ENCODE measurements at regions not wholly inside any gene's neighbourhood (a gene's known extent, or its start where the extent isn't known, plus 50 kb on each side); places are given as distances from the start of the nearest gene placed in this dataset.

- Histone ChIP-seq H3K27me3 (ENCODE audit: control insufficient read depth, low read length) (no peaks in the 10 kb centered on the region), H3K4me2 (ENCODE audit: low read length) (no peak overlapping the region), H3K4me1 (ENCODE audit: control insufficient read depth, low read length) (no peaks in the 10 kb centered on the region), H4K20me1 (ENCODE audit: control insufficient read depth, insufficient read depth, low read depth, low read length) (no peaks in the 10 kb centered on the region), H3K36me3 (ENCODE audit: control insufficient read depth, low read length) (no peaks in the 10 kb centered on the region), H3K9me2 (replicated peaks; ENCODE audit: control insufficient read depth, low read length) (no peaks in the 10 kb centered on the region), H3K4me3 (ENCODE audit: low read length) (no peak overlapping the region), H3K27ac (ENCODE audit: low read depth, low read length) (no peak overlapping the region), H3K9me3 (ENCODE audit: control insufficient read depth, insufficient read depth, low read length) (no peaks in the 10 kb centered on the region), H3K79me2 (ENCODE audit: control insufficient read depth, low read length) (no peaks in the 10 kb centered on the region), H3F3A (ENCODE audit: control insufficient read depth, insufficient read depth) (no peaks in the 10 kb centered on the region)
- no peak for TF ChIP-seq CTCF (IDR thresholded peaks at IDR 0.05; ENCODE audit: low read depth, low read length, poor library complexity, severe bottlenecking)
- TF ChIP-seq EZH2phosphoT487 (IDR thresholded peaks at IDR 0.05; ENCODE audit: borderline replicate concordance, low read length): no peak
Observed at GRCh38 chr11:116110802-116111201, 606.6 kb upstream of the CADM1 start.

- TF ChIP-seq CTCF (IDR thresholded peaks at IDR 0.05; ENCODE audit: low read depth, low read length, poor library complexity, severe bottlenecking) (no peak), EZH2phosphoT487 (IDR thresholded peaks at IDR 0.05; ENCODE audit: borderline replicate concordance, low read length) (no peak)
- Histone ChIP-seq H3K27me3 (ENCODE audit: control insufficient read depth, low read length) (no peaks in the 10 kb centered on the region), H3F3A (ENCODE audit: control insufficient read depth, insufficient read depth) (no peaks in the 10 kb centered on the region)
Observed at GRCh38 chr11:116110356-116110755, 606.1 kb upstream of the CADM1 start.

DNA sequence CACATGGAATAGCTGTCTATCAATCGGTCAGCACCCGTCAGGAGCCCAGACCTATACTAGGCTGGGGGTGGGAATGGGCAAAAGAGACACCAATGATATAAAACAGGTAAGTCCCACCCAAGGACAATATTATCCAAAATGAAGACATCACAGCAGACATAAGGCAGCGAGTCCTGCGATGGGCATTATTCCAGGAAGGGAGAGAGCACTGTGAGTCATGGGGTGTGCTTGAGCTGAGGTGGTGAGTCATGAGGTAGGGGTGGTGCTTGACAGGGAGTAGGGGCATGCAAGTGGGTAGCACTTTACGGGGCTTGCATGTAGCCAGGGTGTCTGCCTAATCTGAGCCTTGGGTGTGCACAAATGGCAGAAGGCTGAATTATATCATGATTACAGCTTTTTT lies 605.0 kb upstream of the CADM1 start:
- H3K9me3 ChIP-seq (ENCODE audit: control insufficient read depth, insufficient read depth, low read length): no peaks in the 10 kb centered on the region
- H3K4me2 ChIP-seq (ENCODE audit: low read length): no peak overlapping the region
- H3K9me2 ChIP-seq (replicated peaks; ENCODE audit: control insufficient read depth, low read length): no peaks in the 10 kb centered on the region
- no peak overlapping the region for H3K27ac ChIP-seq (ENCODE audit: low read depth, low read length)
- H3K79me2 ChIP-seq (ENCODE audit: control insufficient read depth, low read length): no peaks in the 10 kb centered on the region
- no peak overlapping the region for H3K4me3 ChIP-seq (ENCODE audit: low read length)
- no peaks in the 10 kb centered on the region for H3F3A ChIP-seq (ENCODE audit: control insufficient read depth, insufficient read depth)
- TF ChIP-seq CTCF (IDR thresholded peaks at IDR 0.05; ENCODE audit: low read depth, low read length, poor library complexity, severe bottlenecking) (no peak), EZH2phosphoT487 (IDR thresholded peaks at IDR 0.05; ENCODE audit: borderline replicate concordance, low read length) (no peak)
- no peaks in the 10 kb centered on the region for H3K4me1 ChIP-seq (ENCODE audit: control insufficient read depth, low read length)
- H4K20me1 ChIP-seq (ENCODE audit: control insufficient read depth, insufficient read depth, low read depth, low read length): no peaks in the 10 kb centered on the region
- H3K27me3 ChIP-seq (ENCODE audit: control insufficient read depth, low read length): no peaks in the 10 kb centered on the region
- H3K36me3 ChIP-seq (ENCODE audit: control insufficient read depth, low read length): no peaks in the 10 kb centered on the region

More at GRCh38 chr11:116110356-116110755, 606.1 kb upstream of the CADM1 start:
- Histone ChIP-seq H3K9me3 (ENCODE audit: control insufficient read depth, insufficient read depth, low read length) (no peaks in the 10 kb centered on the region), H3K27ac (ENCODE audit: low read depth, low read length) (no peak overlapping the region), H3K4me1 (ENCODE audit: control insufficient read depth, low read length) (no peaks in the 10 kb centered on the region), H3K79me2 (ENCODE audit: control insufficient read depth, low read length) (no peaks in the 10 kb centered on the region), H3K4me2 (ENCODE audit: low read length) (no peak overlapping the region), H4K20me1 (ENCODE audit: control insufficient read depth, insufficient read depth, low read depth, low read length) (no peaks in the 10 kb centered on the region), H3K9me2 (replicated peaks; ENCODE audit: control insufficient read depth, low read length) (no peaks in the 10 kb centered on the region), H3K36me3 (ENCODE audit: control insufficient read depth, low read length) (no peaks in the 10 kb centered on the region), H3K4me3 (ENCODE audit: low read length) (no peak overlapping the region)

DNA sequence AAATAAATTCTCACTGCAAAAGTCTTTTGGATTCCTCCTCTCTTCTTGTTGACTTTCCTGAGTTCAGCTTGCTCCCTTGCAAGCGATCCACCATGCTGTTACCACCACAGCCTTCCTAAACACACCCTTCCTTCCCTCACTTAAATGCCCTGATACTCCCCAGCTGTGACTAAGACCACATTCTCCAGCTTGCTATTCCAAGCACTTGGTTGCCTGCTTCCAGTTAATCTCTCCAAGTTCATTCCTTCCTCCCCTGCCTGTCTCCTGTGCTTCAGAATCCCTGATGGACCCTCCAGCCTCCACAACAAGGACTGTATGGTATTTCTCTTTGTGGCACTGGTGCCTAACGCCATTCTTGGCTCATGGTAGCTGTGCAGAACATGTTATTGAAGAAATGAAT lies 603.9 kb upstream of the CADM1 start:
- TF ChIP-seq CTCF (IDR thresholded peaks at IDR 0.05; ENCODE audit: low read depth, low read length, poor library complexity, severe bottlenecking) (no peak), EZH2phosphoT487 (IDR thresholded peaks at IDR 0.05; ENCODE audit: borderline replicate concordance, low read length) (no peak)
- Histone ChIP-seq H3K4me2 (ENCODE audit: low read length) (no peak overlapping the region), H4K20me1 (ENCODE audit: control insufficient read depth, insufficient read depth, low read depth, low read length) (no peaks in the 10 kb centered on the region), H3K27ac (ENCODE audit: low read depth, low read length) (no peak overlapping the region), H3K4me3 (ENCODE audit: low read length) (no peak overlapping the region), H3F3A (ENCODE audit: control insufficient read depth, insufficient read depth) (no peaks in the 10 kb centered on the region), H3K27me3 (ENCODE audit: control insufficient read depth, low read length) (no peaks in the 10 kb centered on the region), H3K79me2 (ENCODE audit: control insufficient read depth, low read length) (no peaks in the 10 kb centered on the region), H3K9me2 (replicated peaks; ENCODE audit: control insufficient read depth, low read length) (no peaks in the 10 kb centered on the region), H3K4me1 (ENCODE audit: control insufficient read depth, low read length) (no peaks in the 10 kb centered on the region), H3K36me3 (ENCODE audit: control insufficient read depth, low read length) (no peaks in the 10 kb centered on the region), H3K9me3 (ENCODE audit: control insufficient read depth, insufficient read depth, low read length) (no peaks in the 10 kb centered on the region)

All from DOHH2 (cell line).